Smooth muscle cell of the brain vasculature (primary cell): ENCODE measurements at regions not wholly inside any gene's neighbourhood (a gene's known extent, or its start where the extent isn't known, plus 50 kb on each side); places are given as distances from the start of the nearest gene placed in this dataset.
"Not testable (repeated sequence)": the region's sequence is repeated elsewhere in the genome, so short reads cannot be mapped to it uniquely, and the experiment has no call there.

Source experiments
- DNase-seq: peaks from one replicate; pipeline ENCODE4 v3.0.0-alpha.2; 2012; ENCODE audit warnings: low read depth, low spot score

GRCh38 chr4:189589201-189589600 lies 351.5 kb upstream of the FRG1 start:
- DNase-seq: not testable (repeated sequence)

DNA sequence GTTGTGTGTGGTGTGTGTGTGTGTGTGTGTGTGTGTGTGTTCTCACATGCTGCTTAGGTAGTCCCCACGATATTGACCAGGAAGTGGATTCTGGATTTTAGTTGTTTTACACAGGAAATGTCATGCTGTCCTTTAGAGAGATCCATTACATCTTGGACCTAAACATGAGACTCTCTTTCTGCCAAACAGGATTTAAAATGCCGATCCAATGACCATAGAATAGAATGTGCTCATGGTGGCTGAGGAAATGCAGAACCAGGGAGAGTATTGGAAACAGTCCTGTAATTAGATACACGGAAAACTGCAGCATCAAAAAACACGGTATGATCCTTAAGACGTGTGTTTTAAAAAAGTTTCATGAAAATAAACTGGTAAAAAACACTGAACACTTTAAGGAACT lies 347.8 kb upstream of the FRG1 start:
- DNase-seq: no peak

DNA sequence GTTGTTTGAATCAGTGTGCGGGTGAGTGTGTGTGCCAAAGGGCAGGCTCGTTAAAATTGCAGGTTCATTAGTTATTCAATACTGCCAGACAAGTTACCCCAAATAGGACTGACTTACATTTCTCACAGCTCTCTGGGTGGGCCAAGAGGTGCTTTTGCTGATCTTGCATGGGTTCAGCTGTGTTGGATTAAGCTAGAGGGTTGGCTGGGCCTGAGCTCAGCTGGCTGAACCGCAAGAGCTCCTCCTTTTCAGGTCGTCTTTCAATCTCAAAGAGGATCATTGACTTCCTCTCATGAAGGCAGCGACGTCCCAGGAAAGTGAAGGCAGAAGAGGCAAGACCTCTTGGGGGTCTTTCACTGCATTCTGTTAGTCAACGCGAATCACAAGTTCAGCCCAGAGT lies 343.3 kb upstream of the FRG1 start:
- DNase-seq: no peak

GRCh38 chr4:189600264-189600663 lies 340.4 kb upstream of the FRG1 start:
- no peak for DNase-seq

DNA sequence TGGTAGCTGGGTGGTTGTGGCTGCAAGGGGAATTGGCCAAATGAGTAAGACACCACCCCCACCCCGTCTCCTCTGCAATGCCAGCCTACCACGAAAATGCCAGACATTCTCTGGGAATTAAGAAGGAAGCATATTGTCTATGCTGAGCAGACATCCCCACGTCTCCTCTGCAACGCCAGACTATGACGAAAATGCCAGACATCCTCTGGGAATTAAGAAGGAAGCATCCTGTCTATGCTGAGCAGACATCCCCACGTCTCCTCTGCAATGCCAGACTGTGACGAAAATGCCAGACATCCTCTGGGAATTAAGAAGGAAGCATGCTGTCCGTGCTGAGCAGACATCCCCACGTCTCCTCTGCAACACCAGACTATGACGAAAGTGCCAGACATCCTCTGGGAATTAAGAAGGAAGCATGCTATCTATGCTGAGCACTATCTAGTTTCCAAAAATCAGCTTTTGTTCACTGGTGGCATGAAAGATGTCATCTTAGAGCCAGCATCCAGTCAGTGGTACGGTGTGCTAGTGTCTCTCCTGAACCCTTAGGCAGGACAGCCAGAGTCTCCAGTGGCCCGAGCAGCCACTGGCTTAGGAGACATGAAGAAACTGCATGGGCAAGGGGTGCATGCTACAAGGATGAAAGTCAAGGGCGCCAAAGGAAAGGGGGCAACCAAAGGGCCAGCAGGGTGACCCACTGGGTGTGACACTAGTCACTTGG lies 339.8 kb upstream of the FRG1 start:
- no peak for DNase-seq

GRCh38 chr4:189602827-189603226 lies 337.8 kb upstream of the FRG1 start:
- not testable (repeated sequence) for DNase-seq

DNA sequence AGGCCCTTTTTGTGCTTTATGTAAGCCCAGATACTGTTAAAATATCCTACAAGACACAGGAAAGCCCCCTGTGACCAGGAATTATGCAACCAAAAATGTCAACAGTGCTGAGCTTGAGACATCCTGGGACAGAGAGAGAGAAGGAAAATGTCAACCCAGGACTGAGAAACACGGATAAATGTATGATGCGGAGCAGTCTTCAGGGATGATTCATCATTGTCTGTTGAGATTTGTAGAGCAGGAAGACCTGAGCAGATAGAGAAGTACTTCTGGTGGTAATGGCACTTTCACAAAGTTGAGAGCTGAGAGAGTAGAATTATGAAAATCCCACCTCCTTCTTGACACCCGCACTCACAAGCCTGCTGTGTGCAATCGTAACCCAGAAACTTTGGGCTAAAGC lies 330.1 kb upstream of the FRG1 start:
- not testable (repeated sequence) for DNase-seq

- no peak for DNase-seq
Observed at GRCh38 chr4:189613207-189613606, 327.5 kb upstream of the FRG1 start.

DNA sequence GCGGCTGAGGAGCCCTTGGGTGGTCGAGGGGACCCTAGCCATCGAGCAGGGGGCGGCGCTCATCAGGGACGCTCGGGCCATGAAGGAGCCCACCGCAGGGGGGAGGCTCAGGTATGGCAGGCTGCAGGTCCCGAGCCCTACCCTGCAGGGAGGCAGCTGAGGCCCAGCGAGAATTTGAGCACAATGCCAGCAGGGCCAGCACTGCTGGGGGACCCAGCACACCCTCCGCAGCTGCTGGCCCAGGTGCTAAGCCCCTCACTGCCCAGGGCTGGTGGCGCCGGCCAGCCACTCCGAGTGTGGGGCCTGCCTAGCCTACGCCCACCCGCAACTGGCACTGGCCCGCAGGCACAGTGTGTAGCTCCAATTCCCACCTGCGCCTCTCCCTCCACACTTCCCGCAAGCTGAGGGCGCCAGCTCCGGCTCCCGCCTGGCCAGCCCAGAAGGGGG lies 325.4 kb upstream of the FRG1 start:
- DNase-seq: no peak

DNA sequence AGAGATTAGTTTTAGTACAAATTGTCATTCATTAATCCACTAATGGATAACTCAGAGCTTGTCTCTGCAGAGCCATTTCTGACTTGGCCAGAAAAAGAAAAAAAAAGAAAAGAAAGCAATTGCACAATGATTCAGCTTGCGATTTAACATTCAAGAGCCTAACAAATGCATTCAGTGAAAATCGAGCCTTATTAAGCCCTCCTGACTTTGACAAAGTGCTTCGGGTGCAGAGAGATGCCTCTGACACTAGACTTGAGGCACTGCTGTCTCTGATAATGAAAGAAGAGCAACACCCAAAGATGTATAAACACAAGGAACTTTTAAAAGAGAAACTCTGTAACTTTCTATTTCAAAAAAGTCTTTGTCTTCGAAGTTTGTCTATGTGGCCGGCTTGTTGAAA lies 322.9 kb upstream of the FRG1 start:
- DNase-seq: not testable (repeated sequence)

- not testable (repeated sequence) for DNase-seq
Observed at GRCh38 chr4:189619441-189620250, 321.0 kb upstream of the FRG1 start.

GRCh38 chr4:189622574-189622973 lies 318.1 kb upstream of the FRG1 start:
- DNase-seq: not testable (repeated sequence)

- not testable (repeated sequence) for DNase-seq
Observed at GRCh38 chr4:189627041-189627440, 313.6 kb upstream of the FRG1 start.

DNA sequence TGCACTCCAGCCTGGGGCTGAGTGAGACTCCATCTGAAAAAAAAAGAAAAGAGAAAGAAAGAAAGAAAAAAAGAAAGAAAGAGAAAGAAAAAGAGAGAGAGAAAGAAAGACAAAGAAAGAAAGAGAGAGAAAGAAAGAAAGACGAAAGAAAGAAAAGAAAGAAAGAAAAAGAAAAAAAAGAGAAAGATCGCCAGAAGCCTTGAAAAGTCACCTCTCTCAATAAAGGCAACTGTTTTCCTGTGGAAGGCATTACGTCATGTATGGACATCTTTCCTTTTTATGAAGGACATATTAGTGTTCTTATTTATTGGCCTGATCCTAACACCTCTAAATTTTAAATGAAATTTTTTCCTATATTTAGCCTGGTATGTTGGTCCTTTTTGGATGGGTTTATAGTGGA lies 310.9 kb upstream of the FRG1 start:
- DNase-seq: not testable (repeated sequence)

GRCh38 chr4:189630913-189631567 lies 309.6 kb upstream of the FRG1 start:
- DNase-seq: not testable (repeated sequence)

DNA sequence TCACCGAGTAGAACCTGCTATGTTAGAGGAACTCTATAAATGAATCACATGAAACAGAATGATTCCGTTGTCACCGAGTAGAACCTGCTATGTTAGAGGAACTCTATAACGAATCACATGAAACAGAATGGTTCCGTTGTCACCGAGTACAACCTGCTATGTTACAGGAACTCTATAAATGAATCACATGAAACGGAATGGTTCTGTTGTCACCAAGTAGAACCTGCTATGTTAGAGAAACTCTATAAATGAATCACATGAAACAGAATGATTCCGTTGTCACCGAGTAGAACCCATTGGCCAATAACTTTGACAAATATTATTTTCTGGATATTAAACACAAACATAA lies 309.1 kb upstream of the FRG1 start:
- not testable (repeated sequence) for DNase-seq

DNA sequence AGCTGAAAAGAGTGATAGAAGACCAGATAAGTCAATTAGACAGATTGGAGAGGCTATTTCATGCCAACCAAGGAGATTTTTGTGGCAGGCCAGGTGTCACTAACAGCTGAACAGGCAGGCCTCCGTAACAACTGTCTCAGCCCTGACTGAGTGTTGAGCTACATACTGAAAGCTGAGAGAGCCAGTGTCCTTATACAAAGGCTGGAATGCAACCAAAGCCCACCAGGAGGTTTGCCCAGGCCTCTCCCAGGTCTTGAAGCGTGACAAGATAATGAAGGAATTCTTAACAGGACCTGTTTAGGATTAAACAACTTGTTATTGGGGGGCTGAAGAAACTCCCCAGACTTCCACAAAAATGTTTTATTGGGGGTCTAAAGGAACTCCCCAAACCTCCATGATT lies 290.2 kb upstream of the FRG1 start:
- not testable (repeated sequence) for DNase-seq

DNA sequence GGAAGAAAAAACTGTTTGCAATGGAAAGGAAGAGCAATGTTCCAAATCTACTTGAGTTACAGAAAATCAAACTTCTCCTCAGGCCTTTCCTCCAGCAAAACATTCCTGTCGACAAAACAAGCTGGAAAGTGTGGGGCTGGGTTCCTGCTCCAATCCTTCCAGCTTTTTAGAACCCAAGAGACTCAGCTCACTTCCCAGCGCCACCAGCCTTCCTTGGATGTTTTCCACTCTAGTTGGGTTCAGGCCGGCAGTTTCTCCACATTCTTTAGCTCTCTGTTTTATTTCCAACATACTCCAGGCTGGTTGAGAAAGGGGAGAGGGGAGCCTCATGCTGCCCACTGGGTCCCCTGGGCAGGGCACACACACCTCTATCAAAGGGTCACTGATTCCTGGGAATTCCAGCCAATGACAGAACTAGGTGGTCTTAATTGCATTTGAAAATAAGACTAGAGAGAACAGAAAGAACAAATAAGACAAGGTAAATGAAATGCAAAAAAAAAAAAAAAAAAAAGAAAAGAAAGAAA lies 287.5 kb upstream of the FRG1 start:
- DNase-seq: not testable (repeated sequence)

DNA sequence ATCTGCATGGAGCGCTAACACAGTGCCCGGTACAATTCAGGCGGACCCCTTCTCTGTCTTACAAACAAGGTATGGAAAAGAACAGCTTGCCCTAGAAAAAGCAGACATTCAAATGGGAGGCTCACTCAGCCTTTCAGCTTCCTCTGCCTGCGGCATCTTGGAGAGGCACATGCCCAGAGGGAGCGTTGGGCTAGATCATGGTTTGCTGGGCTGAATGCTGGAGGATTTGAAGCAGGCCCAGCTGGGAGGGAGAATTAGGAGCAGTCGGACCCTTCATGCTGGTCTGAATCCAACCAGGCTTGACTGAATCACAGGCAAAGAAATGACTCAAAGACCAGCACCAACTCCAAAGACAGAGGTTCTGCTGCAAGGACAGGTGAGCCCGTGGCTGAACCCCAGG lies 286.7 kb upstream of the FRG1 start:
- DNase-seq: not testable (repeated sequence)

- not testable (repeated sequence) for DNase-seq
Observed at GRCh38 chr4:189654396-189654795, 286.3 kb upstream of the FRG1 start.

DNA sequence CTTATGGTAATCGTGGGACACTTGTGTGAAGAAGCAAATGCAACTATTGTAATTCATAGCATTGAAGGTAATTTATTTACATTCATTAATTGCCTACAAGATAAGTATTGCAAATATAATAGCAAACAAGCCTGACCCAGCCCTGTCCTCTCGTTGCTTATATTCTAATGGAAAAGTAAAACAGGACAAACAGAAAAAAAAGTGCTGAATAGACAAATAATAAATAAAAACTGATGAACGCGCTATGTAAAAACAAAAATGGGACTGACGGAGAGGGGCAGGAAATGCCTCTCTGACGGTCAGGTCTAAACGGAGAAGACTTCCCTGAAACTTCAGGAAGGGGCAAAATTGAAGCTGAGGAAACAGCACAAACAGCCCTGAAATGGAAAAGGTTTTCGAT lies 284.9 kb upstream of the FRG1 start:
- not testable (repeated sequence) for DNase-seq

DNA sequence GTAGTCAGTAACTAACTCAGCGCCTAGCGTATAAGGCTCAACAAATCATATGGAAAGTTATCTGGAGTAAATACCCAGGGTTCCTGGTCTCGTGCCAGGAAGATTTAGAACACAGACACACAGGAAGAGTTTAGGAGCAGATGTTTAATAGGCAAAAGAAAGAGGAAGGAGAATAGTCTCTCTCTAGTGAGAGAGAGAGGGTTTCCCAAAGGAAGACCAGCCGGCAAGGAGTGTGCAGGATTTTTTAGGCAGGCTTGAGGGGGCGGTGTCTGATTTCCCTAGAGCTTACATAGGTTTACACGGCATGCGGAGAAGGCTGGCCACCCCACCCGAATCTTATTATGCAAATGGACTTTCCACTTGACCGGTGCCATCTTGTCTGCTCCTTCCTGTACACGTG lies 284.0 kb upstream of the FRG1 start:
- DNase-seq: no peak
